H54 (cell line): ENCODE measurements at regions not wholly inside any gene's neighbourhood (a gene's known extent, or its start where the extent isn't known, plus 50 kb on each side); places are given as distances from the start of the nearest gene placed in this dataset.

Experiments used
- DNase-seq: peaks from one replicate; pipeline ENCODE4 v3.0.0; 2011; ENCODE audit warnings: low spot score, mixed read lengths; ENCODE audit not compliant: insufficient read length
- FAIRE-seq: peaks from 3 replicates; lab custom pipeline; 2011; peaks lifted over from hg19 to GRCh38; lab: Jason Lieb, UNC
- POLR2A ChIP-seq: IDR thresholded peaks from 2 replicates; pipeline ENCODE4 v1.6.1; 2011; ENCODE audit warnings: low read depth, mild to moderate bottlenecking, low read length

DNA sequence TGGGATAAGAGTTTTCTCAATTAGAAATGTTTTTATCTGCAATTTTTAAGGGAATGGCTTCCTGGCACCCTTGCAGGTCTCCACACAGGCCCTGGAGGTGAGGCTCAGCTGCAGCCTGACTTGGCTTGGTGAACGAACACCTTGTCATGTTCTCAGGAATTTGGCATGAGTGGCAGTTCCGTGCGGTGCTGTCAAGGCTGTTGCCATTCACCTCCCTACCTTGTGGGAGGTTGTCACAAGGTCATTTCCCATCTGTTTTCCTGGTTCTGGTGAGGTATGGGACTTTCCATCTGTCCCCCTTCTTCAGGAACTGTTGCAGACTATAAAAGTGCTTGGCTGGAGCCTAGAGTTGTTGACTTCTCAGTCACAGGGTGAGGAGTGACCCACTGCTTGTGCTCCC lies 82.9 kb downstream of the ELOVL4 start:
- TF ChIP-seq POLR2A = no peak
- no peak for FAIRE-seq
- DNase-seq = no peak

- TF ChIP-seq POLR2A = no peak
- no peak for DNase-seq
- no peak for FAIRE-seq
These were observed 83.4 kb downstream of the ELOVL4 start for GRCh38 chr6:79864001-79864400.

DNA sequence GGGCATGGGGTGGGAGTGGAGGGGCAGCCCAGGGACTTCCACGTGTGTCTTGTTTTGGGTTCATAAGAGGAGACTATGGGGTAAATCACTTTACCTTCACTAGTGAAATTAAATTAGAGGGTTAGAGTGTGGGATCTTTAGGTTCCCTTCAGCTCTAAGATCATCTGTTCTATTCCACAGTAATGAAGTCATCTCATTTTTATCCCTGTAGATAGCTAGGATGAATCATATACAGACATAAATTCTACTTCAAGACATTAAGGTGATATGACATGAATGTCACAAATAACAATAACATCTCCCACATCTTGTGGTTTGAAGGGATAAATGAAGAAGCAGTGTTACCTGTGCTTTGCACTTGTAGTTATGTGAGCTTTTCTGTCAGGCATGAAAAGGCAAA lies 83.8 kb downstream of the ELOVL4 start:
- FAIRE-seq (no peak), DNase-seq (no peak)

GRCh38 chr6:79862711-79863110 lies 84.6 kb downstream of the ELOVL4 start:
- FAIRE-seq = no peak
- no peak for TF ChIP-seq POLR2A
- DNase-seq = no peak

More for the DNA sequence above, 83.8 kb downstream of the ELOVL4 start:
- TF ChIP-seq POLR2A = no peak

GRCh38 chr6:79862126-79862525 lies 85.2 kb downstream of the ELOVL4 start:
- FAIRE-seq (no peak), DNase-seq (no peak)
- TF ChIP-seq POLR2A = no peak

- DNase-seq (no peak), FAIRE-seq (no peak)
- TF ChIP-seq POLR2A = no peak
These were observed 86.3 kb downstream of the ELOVL4 start for GRCh38 chr6:79861023-79861422.

DNA sequence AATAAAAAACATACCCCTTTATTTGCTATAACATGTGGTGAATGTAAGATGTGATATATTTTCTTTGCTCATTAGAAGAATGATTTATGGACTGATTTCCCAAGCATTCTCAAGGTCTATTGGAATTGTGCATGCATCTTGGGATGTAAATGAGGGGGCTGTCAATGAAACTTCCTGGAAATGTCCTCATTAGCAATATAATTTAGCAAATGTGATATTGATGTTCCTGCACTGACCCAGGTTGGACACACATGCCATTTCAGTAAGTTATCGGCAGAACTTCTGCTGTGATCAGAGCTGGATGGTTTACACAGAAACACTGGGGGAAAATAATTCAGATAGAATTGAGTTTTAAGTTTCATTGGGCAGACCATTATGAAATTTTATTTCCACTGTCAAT lies 99.9 kb downstream of the ELOVL4 start:
- no peak for TF ChIP-seq POLR2A
- FAIRE-seq (no peak), DNase-seq (no peak)

DNA sequence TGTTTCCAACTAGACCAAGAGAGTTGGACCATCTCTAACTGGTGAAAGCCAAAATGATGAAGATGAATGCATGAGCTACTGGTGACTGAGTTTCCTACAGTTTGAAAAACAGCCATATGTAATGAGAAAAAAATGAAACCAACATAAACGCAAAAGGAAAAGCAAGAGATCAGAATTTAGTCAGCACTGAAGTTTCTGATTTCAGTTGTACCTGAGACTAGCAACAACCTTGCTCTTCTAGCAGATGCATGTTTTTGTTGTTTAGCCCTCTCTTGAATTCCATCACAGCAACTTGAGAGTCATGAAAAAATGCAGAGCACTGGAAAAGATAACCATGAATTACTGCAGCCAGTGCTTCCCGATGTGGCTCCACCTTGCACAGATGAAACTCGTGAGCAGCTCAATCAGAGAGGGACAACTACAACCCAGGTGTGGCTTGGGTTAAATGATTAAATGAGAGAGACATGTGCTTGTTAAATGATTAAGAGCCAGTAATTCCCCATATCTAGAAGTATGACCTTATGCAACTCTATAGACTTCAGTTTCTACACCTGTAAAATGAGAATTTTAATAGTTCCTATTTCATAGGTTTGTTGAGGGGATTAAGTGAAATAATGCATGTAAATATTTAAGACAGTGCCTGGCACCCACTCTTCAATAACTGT lies 104.8 kb downstream of the ELOVL4 start:
- no peak for DNase-seq
- no peak for TF ChIP-seq POLR2A
- no peak for FAIRE-seq

DNA sequence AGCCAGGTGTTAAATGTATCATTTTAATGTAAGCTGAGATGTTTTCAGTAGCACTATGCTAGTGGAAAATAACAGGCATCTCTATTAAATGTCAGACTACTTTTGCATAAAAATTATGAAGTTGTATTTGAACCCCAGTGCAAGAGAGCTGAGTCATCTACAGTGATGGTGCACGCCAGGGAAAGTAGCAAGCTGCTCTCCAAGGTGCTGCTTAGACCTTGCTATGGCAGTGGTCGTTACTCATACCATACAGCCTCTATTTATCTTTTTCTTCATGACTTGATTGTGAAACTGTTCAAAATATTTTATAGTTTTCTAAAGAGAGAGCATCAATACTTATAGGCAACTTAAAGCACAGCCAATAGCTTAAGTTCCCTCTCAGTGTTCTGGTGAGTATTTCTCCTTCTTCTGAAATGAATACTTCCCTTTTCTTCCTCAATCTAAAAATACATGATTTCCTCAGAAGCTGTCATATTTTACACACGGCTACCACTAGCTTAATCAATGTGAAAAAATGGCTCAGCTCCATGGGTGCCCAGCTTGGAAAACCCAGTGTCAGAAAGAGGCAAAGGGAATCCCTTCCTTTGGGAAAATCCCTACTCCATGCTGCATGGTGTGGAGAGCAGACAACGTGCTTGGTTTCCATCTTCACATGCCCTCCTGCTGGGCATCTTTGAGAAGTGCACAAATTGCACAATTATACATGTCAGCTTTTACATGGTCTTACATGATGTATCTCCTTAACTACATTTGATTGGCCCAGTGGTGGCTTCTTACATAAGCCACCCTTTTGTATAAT lies 105.6 kb downstream of the ELOVL4 start:
- DNase-seq (no peak), FAIRE-seq (no peak)
- no peak for TF ChIP-seq POLR2A

- no peak for FAIRE-seq
- TF ChIP-seq POLR2A = no peak
- DNase-seq = no peak
These were observed 108.5 kb downstream of the ELOVL4 start for GRCh38 chr6:79838851-79839250.

GRCh38 chr6:79833964-79834284 lies 113.4 kb downstream of the ELOVL4 start:
- DNase-seq = no peak
- TF ChIP-seq POLR2A = no peak

GRCh38 chr6:79833264-79833963 lies 113.9 kb downstream of the ELOVL4 start:
- no peak for TF ChIP-seq POLR2A
- no peak for FAIRE-seq
- no peak for DNase-seq

More at GRCh38 chr6:79833964-79834284, 113.4 kb downstream of the ELOVL4 start:
- no peak for FAIRE-seq

GRCh38 chr6:79832723-79833122 lies 114.6 kb downstream of the ELOVL4 start:
- TF ChIP-seq POLR2A = no peak
- FAIRE-seq (no peak), DNase-seq (no peak)

- DNase-seq = no peak
- FAIRE-seq = no peak
- TF ChIP-seq POLR2A = no peak
These were observed 123.2 kb downstream of the ELOVL4 start for GRCh38 chr6:79824202-79824601.
